Pancreas (tissue), 10 donors: ENCODE measurements at regions not wholly inside any gene's neighbourhood (a gene's known extent, or its start where the extent isn't known, plus 50 kb on each side); places are given as distances from the start of the nearest gene placed in this dataset.

ENCODE experiments used
- ATAC-seq, 4 donors: fragments of 200-7000 bp; cut with Tn5 transposase; one replicate each; pipeline versions ENCODE4 v1.8.0 to v1.9.1; 2020; ENCODE audit warnings: mild to moderate bottlenecking in 4 of 4, moderate library complexity in 4 of 4
- DNase-seq, 6 donors: peaks; one replicate each; pipeline ENCODE4 v3.0.0-alpha.2; 2020
- FAIRE-seq: peaks from 2 replicates; lab custom pipeline; 2012; peaks lifted over from hg19 to GRCh38; lab: Jason Lieb, UNC
- H3K27ac ChIP-seq, 4 donors: fragments of 200-600 bp; sonication (generic); 1 replicate in 3 of 4; 2 replicates in 1 of 4; pipeline versions ENCODE4 v1.5.0 to v1.8.0; 2020
- H3K27me3 ChIP-seq, 4 donors: fragments of 200-600 bp; one replicate each; pipeline ENCODE4 v1.8.0; 2021
- H3K36me3 ChIP-seq, 3 donors: fragments of 200-600 bp; sonication (generic) in 1 of 3; one replicate each; pipeline versions ENCODE4 v1.5.0 to v1.8.0; 2020 to 2021
- H3K4me1 ChIP-seq, 3 donors: fragments of 200-600 bp; one replicate each; pipeline ENCODE4 v1.8.0; 2021
- H3K4me3 ChIP-seq, 4 donors: fragments of 200-600 bp; sonication (generic) in 2 of 4; one replicate each; pipeline versions ENCODE4 v1.5.0 to v1.8.0; 2020 to 2021
- H3K9me3 ChIP-seq, 4 donors: fragments of 200-600 bp; one replicate each; pipeline ENCODE4 v1.8.0; 2021
- WGBS, 2 donors: extraction: QIAGEN DNeasy Blood & Tissue Kit; methylation state at CpG; one replicate each; pipeline ENCODE4 v1.1.7; 2013; 5-methylcytosine and 5-hydroxymethylcytosine counted together
- intact Hi-C, 3 donors: fragments of 100-400 bp; cut with DNase I; formaldehyde crosslinking; loops; one replicate each; pipeline versions ENCODE4 v1.11.1 to v1.14.2; 2022
- TF ChIP-seq, protein P1 (sequence below), 4 donors: fragments of 200-600 bp; sonication (generic) in 3 of 4; IDR thresholded peaks; one replicate each; pipeline versions ENCODE4 v1.5.0 to v1.8.0; 2021; ENCODE audit warnings: antibody characterized with exemption in 4 of 4
- donor health status: healthy with polysubstance abuse.
- donor health status: DM: no; HTN: no; CAD: no; lungs with moderate emphysema.
- donor health status: DM: no; HTN: no; CAD: no.
- donor health status: control.
- donor health status: control.
- donor health status: Bipolar disorder and iron deficiency.
- donor health status: DM: yes; HTN: yes; CAD: no.
- donor health status: DM: no; HTN: no; CAD: no.
- donor health status: DM: no; HTN: no; CAD: no.
- donor health status: DM: yes; HTN: yes; CAD: no.

- Histone ChIP-seq H3K27me3 (no peaks in the 10 kb centered on the region), H3K27ac (no peak overlapping the region), H3K9me3 (no peaks in the 10 kb centered on the region), H3K4me3 (no peak overlapping the region), H3K4me1 (no peaks in the 10 kb centered on the region), H3K36me3 (no peaks in the 10 kb centered on the region)
- TF ChIP-seq, protein P1, sequence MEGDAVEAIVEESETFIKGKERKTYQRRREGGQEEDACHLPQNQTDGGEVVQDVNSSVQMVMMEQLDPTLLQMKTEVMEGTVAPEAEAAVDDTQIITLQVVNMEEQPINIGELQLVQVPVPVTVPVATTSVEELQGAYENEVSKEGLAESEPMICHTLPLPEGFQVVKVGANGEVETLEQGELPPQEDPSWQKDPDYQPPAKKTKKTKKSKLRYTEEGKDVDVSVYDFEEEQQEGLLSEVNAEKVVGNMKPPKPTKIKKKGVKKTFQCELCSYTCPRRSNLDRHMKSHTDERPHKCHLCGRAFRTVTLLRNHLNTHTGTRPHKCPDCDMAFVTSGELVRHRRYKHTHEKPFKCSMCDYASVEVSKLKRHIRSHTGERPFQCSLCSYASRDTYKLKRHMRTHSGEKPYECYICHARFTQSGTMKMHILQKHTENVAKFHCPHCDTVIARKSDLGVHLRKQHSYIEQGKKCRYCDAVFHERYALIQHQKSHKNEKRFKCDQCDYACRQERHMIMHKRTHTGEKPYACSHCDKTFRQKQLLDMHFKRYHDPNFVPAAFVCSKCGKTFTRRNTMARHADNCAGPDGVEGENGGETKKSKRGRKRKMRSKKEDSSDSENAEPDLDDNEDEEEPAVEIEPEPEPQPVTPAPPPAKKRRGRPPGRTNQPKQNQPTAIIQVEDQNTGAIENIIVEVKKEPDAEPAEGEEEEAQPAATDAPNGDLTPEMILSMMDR (IDR thresholded peaks at IDR 0.05): no peak
- intact Hi-C loops: no loop called here
- no peak for FAIRE-seq
- WGBS, 2 donors: 77 to 82% methylated on average over 4 of the region's 4 CpGs
- no peak for DNase-seq
- no peak for ATAC-seq
These were observed 587.4 kb upstream of the MDFIC2 start for GRCh38 chr3:70899816-70900215.

DNA sequence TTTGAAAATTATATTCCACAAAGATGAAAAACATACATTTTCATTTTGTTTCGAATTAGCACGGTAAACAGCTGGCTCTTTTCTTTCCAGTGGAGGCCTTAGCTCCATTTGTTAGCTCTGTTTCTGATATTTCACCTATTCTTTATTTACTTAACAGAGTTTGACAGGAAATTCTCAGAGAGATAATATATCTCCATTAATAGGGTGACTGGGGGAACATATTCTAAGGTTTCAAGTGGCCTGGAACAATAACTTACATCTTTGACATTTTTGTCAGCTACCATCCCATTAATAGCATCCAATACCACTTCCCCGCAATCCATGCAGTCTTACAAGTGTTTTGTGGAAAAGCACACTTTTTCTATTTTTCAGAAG, 577.6 kb upstream of the MDFIC2 start:
- ATAC-seq: peak in 3 of 4 donors; percentile 18 to 47 (median 24)
- Histone ChIP-seq H3K27ac (no peak overlapping the region), H3K36me3 (no peaks in the 10 kb centered on the region), H3K9me3 (no peaks in the 10 kb centered on the region), H3K4me1 (peaks cover 0 to 5% (median 5%) of the 10 kb centered on the region in 3 donors), H3K4me3 (no peak overlapping the region), H3K27me3 (no peaks in the 10 kb centered on the region)
- 51 to 65% methylated on average over 3 of the region's 3 CpGs for whole genome bisulfite sequencing, 2 donors
- no peak for FAIRE-seq
- TF ChIP-seq, protein P1 (IDR thresholded peaks at IDR 0.05): no peak
- no peak for DNase-seq
- intact Hi-C loops: no loop called here

DNA sequence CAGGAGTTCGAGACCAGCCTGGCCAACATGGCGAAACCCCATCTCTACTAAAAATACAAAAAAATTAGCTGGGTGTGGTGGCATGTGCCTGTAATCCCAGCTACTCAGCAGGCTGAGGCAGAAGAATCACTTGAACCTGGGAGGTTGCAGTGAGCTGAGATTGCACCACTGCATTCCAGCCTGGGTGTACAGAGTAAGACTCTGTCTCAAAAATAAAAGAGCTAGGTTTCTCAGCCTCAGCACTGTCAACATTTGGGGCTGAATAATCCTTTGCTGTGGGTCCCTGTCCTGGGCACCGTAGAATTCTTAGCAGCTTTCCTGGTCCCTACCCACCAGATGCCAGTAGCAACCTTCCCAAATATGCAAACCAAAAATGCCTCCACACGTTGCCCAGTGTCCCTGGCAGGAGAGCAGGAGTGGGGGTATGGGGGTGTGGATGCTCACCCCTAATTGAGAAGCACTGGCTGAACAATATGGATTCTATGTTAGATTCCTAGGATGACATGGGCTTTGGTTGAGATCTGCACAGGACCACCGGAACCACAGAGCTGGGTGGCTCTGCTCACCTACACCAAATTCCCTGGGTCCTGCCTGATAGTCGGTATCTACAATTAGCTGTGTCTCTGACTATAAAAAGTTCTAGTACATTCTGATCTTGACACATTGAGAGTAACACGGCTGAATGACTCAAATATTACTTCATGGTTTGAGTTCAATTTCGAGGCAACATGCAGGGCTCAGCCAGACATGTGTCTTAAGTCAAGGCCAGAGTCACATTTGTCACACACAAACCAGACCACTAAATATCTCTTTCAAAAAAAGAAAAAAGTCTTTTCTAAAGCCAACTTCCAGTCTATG, 577.0 kb upstream of the MDFIC2 start:
- peak in 1 of 6 donors; percentile 28 for DNase-seq

GRCh38 chr3:70885636-70886035, 573.2 kb upstream of the MDFIC2 start:
- intact Hi-C loops: no loop called here
- Histone ChIP-seq H3K4me3 (no peak overlapping the region), H3K9me3 (no peaks in the 10 kb centered on the region), H3K27ac (no peak overlapping the region), H3K4me1 (peaks cover 0 to 5% (median 5%) of the 10 kb centered on the region in 3 donors), H3K27me3 (no peaks in the 10 kb centered on the region), H3K36me3 (no peaks in the 10 kb centered on the region)
- ATAC-seq (no peak), DNase-seq (no peak), FAIRE-seq (no peak)
- TF ChIP-seq, protein P1 (IDR thresholded peaks at IDR 0.05): no peak
- WGBS, 2 donors: 83 to 91% methylated on average over 6 of the region's 6 CpGs

More for the DNA sequence above, 577.0 kb upstream of the MDFIC2 start:
- ATAC-seq (peak; percentile 75 to 79 (median 78)), FAIRE-seq (no peak)
- 67 to 69% methylated on average over 8 of the region's 8 CpGs for WGBS, 2 donors
- no peak overlapping the region for H3K27ac ChIP-seq
- TF ChIP-seq, protein P1 (IDR thresholded peaks at IDR 0.05): no peak
- H3K36me3 ChIP-seq: no peaks in the 10 kb centered on the region
- peaks cover 0 to 5% (median 5%) of the 10 kb centered on the region in 3 donors for H3K4me1 ChIP-seq
- no peaks in the 10 kb centered on the region for H3K27me3 ChIP-seq
- H3K9me3 ChIP-seq: no peaks in the 10 kb centered on the region
- intact Hi-C loops: no loop called here
- no peak overlapping the region for H3K4me3 ChIP-seq

- ATAC-seq (no peak), DNase-seq (no peak), FAIRE-seq (no peak)
- no peak overlapping the region for H3K27ac ChIP-seq
- no peaks in the 10 kb centered on the region for H3K4me1 ChIP-seq
- no peaks in the 10 kb centered on the region for H3K36me3 ChIP-seq
- WGBS, 2 donors: 67 to 74% methylated on average over 5 of the region's 5 CpGs
- TF ChIP-seq, protein P1 (IDR thresholded peaks at IDR 0.05): no peak
- no peak overlapping the region for H3K4me3 ChIP-seq
- intact Hi-C loops: no loop called here
- no peaks in the 10 kb centered on the region for H3K9me3 ChIP-seq
- H3K27me3 ChIP-seq: no peaks in the 10 kb centered on the region
These were observed 569.7 kb upstream of the MDFIC2 start for GRCh38 chr3:70882104-70882503.
